ENCODE measurements at regions not wholly inside any gene's neighbourhood (a gene's known extent, or its start where the extent isn't known, plus 50 kb on each side); places are given as distances from the start of the nearest gene placed in this dataset.

DNA sequence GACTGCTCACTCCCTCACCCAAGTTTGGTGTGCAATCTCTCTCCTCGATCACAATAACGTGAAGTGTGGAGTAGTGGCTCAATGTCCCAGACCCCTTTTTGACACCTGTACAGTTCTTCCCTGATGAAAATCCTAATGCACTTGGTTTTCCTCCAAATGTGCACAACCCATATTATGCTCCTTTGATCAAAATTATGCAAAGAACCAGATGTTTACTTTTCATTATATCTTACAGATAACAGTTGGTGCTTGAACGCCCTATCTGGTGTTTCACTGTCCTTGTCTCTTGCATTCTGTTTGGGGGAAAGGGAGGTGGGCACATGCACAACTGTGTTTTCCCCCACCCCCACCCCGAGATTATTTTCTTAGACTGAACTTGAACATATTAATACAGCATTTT, 85.0 kb upstream of the CREB1 start:
- H3K9me3 ChIP-seq (ENCODE audit: control insufficient read depth in 4 of 4, low read length in 3 of 4), result no peaks in the 10 kb centered on the region
- DNase-seq (ENCODE audit: low spot score), result no peak
- H3K27ac ChIP-seq (ENCODE audit: low read depth in 1 of 2, low read length in 2 of 2), result no peak overlapping the region
- WGBS, result 87% methylated on average over 4 of the region's 4 CpGs
- TF ChIP-seq RXRA (IDR thresholded peaks at IDR 0.05), result no peak
- TF ChIP-seq EGR1 (IDR thresholded peaks at IDR 0.05; ENCODE audit: low read depth in 2 of 2), result no peak
- TF ChIP-seq, protein P1, sequence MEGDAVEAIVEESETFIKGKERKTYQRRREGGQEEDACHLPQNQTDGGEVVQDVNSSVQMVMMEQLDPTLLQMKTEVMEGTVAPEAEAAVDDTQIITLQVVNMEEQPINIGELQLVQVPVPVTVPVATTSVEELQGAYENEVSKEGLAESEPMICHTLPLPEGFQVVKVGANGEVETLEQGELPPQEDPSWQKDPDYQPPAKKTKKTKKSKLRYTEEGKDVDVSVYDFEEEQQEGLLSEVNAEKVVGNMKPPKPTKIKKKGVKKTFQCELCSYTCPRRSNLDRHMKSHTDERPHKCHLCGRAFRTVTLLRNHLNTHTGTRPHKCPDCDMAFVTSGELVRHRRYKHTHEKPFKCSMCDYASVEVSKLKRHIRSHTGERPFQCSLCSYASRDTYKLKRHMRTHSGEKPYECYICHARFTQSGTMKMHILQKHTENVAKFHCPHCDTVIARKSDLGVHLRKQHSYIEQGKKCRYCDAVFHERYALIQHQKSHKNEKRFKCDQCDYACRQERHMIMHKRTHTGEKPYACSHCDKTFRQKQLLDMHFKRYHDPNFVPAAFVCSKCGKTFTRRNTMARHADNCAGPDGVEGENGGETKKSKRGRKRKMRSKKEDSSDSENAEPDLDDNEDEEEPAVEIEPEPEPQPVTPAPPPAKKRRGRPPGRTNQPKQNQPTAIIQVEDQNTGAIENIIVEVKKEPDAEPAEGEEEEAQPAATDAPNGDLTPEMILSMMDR (IDR thresholded peaks at IDR 0.05; ENCODE audit: low read depth, low read length, missing input control), result no peak
- no peak for TF ChIP-seq HNF4A (conservative IDR thresholded peaks at IDR 0.05)
- TF ChIP-seq, protein P2, sequence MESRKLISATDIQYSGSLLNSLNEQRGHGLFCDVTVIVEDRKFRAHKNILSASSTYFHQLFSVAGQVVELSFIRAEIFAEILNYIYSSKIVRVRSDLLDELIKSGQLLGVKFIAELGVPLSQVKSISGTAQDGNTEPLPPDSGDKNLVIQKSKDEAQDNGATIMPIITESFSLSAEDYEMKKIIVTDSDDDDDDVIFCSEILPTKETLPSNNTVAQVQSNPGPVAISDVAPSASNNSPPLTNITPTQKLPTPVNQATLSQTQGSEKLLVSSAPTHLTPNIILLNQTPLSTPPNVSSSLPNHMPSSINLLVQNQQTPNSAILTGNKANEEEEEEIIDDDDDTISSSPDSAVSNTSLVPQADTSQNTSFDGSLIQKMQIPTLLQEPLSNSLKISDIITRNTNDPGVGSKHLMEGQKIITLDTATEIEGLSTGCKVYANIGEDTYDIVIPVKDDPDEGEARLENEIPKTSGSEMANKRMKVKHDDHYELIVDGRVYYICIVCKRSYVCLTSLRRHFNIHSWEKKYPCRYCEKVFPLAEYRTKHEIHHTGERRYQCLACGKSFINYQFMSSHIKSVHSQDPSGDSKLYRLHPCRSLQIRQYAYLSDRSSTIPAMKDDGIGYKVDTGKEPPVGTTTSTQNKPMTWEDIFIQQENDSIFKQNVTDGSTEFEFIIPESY (IDR thresholded peaks at IDR 0.05), result no peak
- TF ChIP-seq JUND (IDR thresholded peaks at IDR 0.05), result no peak
- no peak for TF ChIP-seq FOXA1 (IDR thresholded peaks at IDR 0.05)
- TF ChIP-seq YY1 (IDR thresholded peaks at IDR 0.05), result no peak
- no peak for TF ChIP-seq GABPA (IDR thresholded peaks at IDR 0.05 in 1 of 2, conservative IDR thresholded peaks at IDR 0.05 in 1 of 2)
- no peak for TF ChIP-seq RAD21 (IDR thresholded peaks at IDR 0.05)
- TF ChIP-seq, protein P3, sequence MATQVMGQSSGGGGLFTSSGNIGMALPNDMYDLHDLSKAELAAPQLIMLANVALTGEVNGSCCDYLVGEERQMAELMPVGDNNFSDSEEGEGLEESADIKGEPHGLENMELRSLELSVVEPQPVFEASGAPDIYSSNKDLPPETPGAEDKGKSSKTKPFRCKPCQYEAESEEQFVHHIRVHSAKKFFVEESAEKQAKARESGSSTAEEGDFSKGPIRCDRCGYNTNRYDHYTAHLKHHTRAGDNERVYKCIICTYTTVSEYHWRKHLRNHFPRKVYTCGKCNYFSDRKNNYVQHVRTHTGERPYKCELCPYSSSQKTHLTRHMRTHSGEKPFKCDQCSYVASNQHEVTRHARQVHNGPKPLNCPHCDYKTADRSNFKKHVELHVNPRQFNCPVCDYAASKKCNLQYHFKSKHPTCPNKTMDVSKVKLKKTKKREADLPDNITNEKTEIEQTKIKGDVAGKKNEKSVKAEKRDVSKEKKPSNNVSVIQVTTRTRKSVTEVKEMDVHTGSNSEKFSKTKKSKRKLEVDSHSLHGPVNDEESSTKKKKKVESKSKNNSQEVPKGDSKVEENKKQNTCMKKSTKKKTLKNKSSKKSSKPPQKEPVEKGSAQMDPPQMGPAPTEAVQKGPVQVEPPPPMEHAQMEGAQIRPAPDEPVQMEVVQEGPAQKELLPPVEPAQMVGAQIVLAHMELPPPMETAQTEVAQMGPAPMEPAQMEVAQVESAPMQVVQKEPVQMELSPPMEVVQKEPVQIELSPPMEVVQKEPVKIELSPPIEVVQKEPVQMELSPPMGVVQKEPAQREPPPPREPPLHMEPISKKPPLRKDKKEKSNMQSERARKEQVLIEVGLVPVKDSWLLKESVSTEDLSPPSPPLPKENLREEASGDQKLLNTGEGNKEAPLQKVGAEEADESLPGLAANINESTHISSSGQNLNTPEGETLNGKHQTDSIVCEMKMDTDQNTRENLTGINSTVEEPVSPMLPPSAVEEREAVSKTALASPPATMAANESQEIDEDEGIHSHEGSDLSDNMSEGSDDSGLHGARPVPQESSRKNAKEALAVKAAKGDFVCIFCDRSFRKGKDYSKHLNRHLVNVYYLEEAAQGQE (IDR thresholded peaks at IDR 0.05), result no peak
- TF ChIP-seq SP1 (IDR thresholded peaks at IDR 0.05), result no peak
- no peak for TF ChIP-seq HNF4G (IDR thresholded peaks at IDR 0.05)
- TF ChIP-seq FOXA2 (IDR thresholded peaks at IDR 0.05), result no peak
- no peak for TF ChIP-seq NR2F2 (IDR thresholded peaks at IDR 0.05)
- TF ChIP-seq ATF3 (IDR thresholded peaks at IDR 0.05), result no peak
- no peak overlapping the region for H3K4me3 ChIP-seq (ENCODE audit: low read depth in 1 of 3, low read length in 3 of 3)
- H3K36me3 ChIP-seq (ENCODE audit: control insufficient read depth in 4 of 4, insufficient read depth in 3 of 4, low read depth in 1 of 4, low read length in 3 of 4), result no peaks in the 10 kb centered on the region
- no peak overlapping the region for H3K9ac ChIP-seq (ENCODE audit: low read depth in 1 of 2, low read length in 2 of 2)
- H3K4me1 ChIP-seq (ENCODE audit: control insufficient read depth in 4 of 4, insufficient read depth in 4 of 4, low read length in 3 of 4), result no peaks in the 10 kb centered on the region
- no peaks in the 10 kb centered on the region for H3K27me3 ChIP-seq (ENCODE audit: control insufficient read depth in 4 of 4, insufficient read depth in 4 of 4, low read length in 3 of 4)

GRCh38 chr2:207446653-207447052, 83.1 kb upstream of the CREB1 start:
- TF ChIP-seq RXRA (IDR thresholded peaks at IDR 0.05), result no peak
- no peak for TF ChIP-seq JUND (IDR thresholded peaks at IDR 0.05)
- no peak for TF ChIP-seq HNF4A (conservative IDR thresholded peaks at IDR 0.05)
- no peak for TF ChIP-seq NR2F2 (IDR thresholded peaks at IDR 0.05)
- TF ChIP-seq FOXA2 (IDR thresholded peaks at IDR 0.05), result no peak
- TF ChIP-seq, protein P1 (IDR thresholded peaks at IDR 0.05; ENCODE audit: low read depth, low read length, missing input control), result no peak
- no peak for TF ChIP-seq HNF4G (IDR thresholded peaks at IDR 0.05)
- TF ChIP-seq SP1 (IDR thresholded peaks at IDR 0.05), result no peak
- TF ChIP-seq TAF1 (conservative IDR thresholded peaks at IDR 0.05), result no peak
- no peak for TF ChIP-seq FOXA1 (IDR thresholded peaks at IDR 0.05)
- TF ChIP-seq, protein P3 (IDR thresholded peaks at IDR 0.05), result no peak
- TF ChIP-seq ATF3 (IDR thresholded peaks at IDR 0.05), result no peak
- H3K9ac ChIP-seq (ENCODE audit: low read depth in 1 of 2, low read length in 2 of 2), result no peak overlapping the region
- 69% methylated on average over 6 of the region's 6 CpGs for WGBS
- no peaks in the 10 kb centered on the region for H3K27me3 ChIP-seq (ENCODE audit: control insufficient read depth in 4 of 4, insufficient read depth in 4 of 4, low read length in 3 of 4)
- H3K9me3 ChIP-seq (ENCODE audit: control insufficient read depth in 4 of 4, low read length in 3 of 4), result no peaks in the 10 kb centered on the region
- DNase-seq (ENCODE audit: low spot score), result no peak
- no peaks in the 10 kb centered on the region for H3K36me3 ChIP-seq (ENCODE audit: control insufficient read depth in 4 of 4, insufficient read depth in 3 of 4, low read depth in 1 of 4, low read length in 3 of 4)
- H3K27ac ChIP-seq (ENCODE audit: low read depth in 1 of 2, low read length in 2 of 2), result no peak overlapping the region
- H3K4me1 ChIP-seq (ENCODE audit: control insufficient read depth in 4 of 4, insufficient read depth in 4 of 4, low read length in 3 of 4), result no peaks in the 10 kb centered on the region
- no peak overlapping the region for H3K4me3 ChIP-seq (ENCODE audit: low read depth in 1 of 3, low read length in 3 of 3)

Data from liver (tissue), 8 donors.